ENCODE measurements at regions not wholly inside any gene's neighbourhood (a gene's known extent, or its start where the extent isn't known, plus 50 kb on each side); places are given as distances from the start of the nearest gene placed in this dataset.

GRCh38 chr17:71963791-71964190 lies 157.0 kb upstream of the SOX9 start:
- TF ChIP-seq, protein P1, sequence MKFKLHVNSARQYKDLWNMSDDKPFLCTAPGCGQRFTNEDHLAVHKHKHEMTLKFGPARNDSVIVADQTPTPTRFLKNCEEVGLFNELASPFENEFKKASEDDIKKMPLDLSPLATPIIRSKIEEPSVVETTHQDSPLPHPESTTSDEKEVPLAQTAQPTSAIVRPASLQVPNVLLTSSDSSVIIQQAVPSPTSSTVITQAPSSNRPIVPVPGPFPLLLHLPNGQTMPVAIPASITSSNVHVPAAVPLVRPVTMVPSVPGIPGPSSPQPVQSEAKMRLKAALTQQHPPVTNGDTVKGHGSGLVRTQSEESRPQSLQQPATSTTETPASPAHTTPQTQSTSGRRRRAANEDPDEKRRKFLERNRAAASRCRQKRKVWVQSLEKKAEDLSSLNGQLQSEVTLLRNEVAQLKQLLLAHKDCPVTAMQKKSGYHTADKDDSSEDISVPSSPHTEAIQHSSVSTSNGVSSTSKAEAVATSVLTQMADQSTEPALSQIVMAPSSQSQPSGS (IDR thresholded peaks at IDR 0.05; ENCODE audit: low read length) = no peak
- TF ChIP-seq JUND (IDR thresholded peaks at IDR 0.05; ENCODE audit: low read length) (no peak), ASH2L (IDR thresholded peaks at IDR 0.05; ENCODE audit: low read length) (no peak), RAD21 (IDR thresholded peaks at IDR 0.05 in 1 of 2, conservative IDR thresholded peaks at IDR 0.05 in 1 of 2; ENCODE audit: low read depth in 2 of 2, low read length in 2 of 2) (no peak), EZH2 (IDR thresholded peaks at IDR 0.05; ENCODE audit: low read depth, low read length, severe bottlenecking) (no peak), GABPA (IDR thresholded peaks at IDR 0.05; ENCODE audit: borderline replicate concordance, insufficient read depth, low read length) (no peak), CTCF (IDR thresholded peaks at IDR 0.05; ENCODE audit: control extremely low read depth in 1 of 3, insufficient read depth in 1 of 3, low read depth in 1 of 3, low read length in 3 of 3) (no peak), POLR2AphosphoS5 (IDR thresholded peaks at IDR 0.05; ENCODE audit: low read depth, low read length) (no peak), EP300 (IDR thresholded peaks at IDR 0.05; ENCODE audit: borderline replicate concordance in 1 of 2, low read depth in 2 of 2, low read length in 2 of 2) (no peak), BCL11A (IDR thresholded peaks at IDR 0.05; ENCODE audit: low read depth in 2 of 2, low read length in 2 of 2) (no peak)
